ENCODE measurements at regions not wholly inside any gene's neighbourhood (a gene's known extent, or its start where the extent isn't known, plus 50 kb on each side); places are given as distances from the start of the nearest gene placed in this dataset.

GRCh38 chr3:171956181-171956683, 83.1 kb upstream of the FNDC3B start:
- no peak for FAIRE-seq

DNA sequence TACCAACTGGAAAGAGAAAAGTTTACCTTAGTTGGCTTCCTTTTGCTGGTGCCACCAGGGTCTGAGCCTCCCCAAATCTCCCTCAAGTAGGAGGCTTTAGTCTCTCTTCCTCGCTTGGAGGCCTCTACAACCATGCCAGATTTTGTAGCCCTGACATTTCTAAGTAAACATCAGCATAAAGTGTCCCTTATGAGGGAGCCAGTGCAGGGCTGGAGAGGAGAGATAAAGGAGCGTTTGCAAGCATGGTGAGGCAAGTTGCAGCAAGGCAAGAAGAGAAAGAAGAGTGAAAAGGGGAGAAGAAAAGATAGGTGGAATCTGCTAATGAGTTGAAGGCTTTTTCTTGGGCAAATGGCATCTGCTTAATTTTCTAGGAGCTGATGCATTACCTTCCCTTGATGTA, 82.7 kb upstream of the FNDC3B start:
- FAIRE-seq: no peak

DNA sequence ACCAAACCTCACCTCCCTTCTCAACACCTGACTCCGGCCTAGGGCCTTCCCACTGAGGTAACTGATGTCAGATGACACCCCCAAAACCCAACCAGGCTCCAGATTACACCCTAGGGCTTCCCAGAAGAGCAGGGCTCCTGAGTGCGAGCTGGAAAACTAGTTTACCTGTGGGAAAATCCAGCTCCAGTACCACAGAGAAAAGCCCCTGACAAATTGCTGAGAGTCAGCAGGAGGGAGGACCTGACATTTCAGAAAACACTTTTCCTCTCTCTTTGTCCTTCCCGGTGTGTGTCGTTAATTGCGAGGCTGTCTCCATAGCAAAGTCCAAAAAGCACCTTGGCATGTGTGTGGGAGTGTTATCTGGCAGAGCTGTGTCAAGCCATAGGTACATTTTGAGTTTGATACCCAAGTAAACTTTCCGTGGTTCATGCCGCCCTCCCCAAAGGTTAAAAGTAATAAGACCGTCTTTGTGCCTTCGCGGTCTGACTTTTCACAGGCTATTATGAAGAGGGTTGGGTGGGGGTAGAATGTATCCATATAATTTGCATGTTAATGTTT, 79.8 kb upstream of the FNDC3B start:
- no peak for FAIRE-seq

DNA sequence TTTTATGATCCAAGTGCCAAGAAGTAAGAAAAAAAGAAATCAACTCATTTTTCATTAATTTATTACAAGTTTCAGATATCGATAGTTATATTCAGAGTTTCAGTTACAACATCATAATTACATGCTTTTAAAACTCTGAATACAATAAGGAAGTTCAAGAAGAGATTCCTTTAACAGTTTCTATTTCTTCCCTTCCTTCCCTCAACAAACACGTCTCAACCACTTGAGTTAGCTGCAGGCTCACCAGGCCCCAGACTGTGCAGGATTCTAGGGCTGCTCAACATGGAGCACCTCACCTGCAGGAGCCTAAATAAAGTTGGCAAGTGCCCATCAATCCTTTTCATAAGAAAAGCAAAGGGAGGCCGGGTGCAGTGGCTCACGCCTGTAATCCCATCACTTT, 79.2 kb upstream of the FNDC3B start:
- FAIRE-seq: no peak

DNA sequence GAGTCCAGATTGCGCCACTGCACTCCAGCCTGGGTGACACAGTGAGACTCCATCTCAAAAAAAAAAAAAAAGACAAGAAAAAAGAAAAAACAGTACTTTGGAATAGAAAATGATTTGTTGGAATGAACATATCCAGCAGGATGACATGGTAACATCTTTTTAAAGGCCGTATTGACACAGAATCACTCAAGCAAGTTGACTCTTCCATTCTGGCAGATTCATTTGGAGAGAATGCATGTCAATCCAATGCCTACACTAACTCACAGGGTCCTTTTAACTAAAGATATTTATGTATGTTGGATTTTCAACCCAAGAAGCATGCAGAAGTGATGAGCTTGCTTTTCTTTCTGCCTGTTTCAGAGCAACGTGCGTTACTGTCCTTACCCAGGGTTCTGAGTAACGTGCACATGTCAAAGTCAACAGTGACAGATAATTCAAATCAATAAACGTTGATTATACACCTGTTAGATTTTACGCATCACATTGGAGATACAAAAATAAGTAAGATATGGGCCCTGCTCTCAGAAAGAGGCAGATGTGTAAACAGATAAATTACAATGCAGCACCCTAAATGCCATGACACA, 77.1 kb upstream of the FNDC3B start:
- FAIRE-seq: no peak

DNA sequence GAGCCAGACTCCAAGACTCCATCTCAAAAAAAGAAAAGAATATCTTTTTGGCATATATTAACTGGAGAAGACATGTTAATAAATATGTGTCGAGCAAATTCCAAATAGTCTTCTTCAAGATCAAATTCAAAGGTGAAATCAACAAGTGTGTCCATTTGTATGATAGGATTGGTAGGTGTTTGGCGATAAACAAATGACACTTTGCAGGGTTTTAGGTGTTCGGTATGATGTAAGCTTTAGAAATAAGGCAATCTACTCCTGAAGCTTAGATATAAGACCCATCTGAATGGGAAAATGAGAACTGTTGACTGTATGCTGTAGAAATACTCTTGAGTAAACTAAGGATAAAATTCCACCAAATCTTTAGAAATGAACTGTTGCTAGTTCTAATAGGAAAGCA, 75.8 kb upstream of the FNDC3B start:
- no peak for FAIRE-seq

DNA sequence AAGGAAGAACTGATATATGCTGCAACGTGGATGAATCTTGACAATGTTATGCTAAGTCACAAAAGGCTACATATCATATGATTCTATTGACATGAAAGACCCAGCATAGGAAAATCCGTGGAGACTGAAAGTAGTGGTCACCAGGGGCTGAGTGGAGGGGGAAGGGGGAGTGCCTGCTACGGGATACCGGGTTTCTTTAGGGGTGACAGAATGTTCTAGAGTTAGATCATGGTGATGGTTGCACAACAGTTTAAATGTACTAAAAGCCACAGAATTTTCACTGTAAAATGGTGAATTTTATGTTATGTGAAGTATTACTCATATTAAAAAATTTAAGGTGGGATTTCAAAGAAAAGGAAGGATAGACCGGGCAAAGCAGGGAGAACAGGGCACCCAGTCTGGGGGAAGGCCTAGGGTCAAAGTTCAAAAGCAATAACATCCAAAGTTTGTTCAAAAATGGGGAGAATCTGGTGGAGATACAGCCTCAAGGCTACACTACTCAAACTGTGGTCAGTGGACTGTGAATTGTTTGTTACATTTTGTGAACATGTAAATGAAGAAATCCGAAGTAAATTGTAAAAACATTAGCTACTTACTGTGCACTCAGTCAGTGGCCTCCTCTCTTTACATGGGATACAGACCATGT, 74.2 kb upstream of the FNDC3B start:
- no peak for FAIRE-seq

- FAIRE-seq: no peak
Measured at GRCh38 chr3:171966533-171967136, 72.7 kb upstream of the FNDC3B start.

- FAIRE-seq: no peak
Measured at GRCh38 chr3:171967137-171967783, 72.1 kb upstream of the FNDC3B start.

DNA sequence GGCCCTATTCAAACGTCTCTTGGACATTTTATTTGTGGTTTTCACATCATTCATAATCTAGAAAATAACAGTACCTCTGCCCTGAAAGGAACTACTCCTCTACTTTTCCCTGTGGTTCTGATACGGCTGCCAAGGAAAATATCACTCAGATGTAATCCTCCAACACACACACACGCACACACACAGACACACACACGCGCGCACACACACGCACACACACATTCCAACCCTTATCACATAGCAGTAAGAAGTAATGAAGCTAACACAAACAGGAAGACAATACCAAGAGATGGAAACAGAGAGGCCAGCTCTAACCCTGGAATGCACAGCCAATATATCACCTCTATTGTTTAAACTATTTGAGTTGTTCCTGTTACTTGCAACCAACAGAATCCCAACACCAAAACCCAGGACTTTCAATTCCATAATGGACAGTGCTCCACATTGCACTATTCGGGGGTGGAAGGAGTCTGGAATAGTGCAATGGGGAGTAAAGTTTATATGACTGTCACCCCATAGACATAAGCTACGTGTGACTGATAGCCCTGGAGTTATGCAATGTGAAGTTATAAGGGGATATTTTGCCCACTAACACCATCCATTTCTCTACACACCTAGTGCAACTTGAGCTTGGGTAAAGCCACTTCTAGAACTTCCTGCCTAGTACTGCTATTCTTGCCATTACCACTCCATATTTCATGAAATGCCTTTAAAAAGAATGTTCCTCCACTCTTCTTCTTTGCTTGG, 71.3 kb upstream of the FNDC3B start:
- no peak for FAIRE-seq

DNA sequence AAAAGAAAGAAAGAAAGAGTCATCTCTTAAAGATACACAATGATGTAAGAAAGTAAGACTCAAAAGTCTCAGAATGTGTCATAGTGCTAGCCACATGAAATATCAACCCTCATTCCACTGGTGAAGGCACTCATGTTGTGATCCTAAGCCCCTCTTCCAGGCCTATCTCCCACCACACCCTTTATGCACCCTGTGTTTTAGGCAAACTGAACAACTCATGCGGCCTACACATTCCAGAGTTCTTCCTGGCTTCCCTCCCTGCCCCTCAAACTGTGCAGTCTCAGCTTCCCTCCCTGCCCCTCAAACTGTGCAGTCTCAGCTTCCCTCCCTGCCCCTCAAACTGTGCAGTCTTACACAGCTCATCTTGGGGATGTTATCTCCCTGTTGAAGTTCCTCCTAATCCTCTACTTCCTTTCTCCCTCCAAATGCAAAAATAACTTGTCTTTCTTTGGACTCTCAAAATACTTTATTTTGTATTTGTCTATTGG, 69.0 kb upstream of the FNDC3B start:
- no peak for FAIRE-seq

- no peak for FAIRE-seq
Measured at GRCh38 chr3:171971919-171972514, 67.4 kb upstream of the FNDC3B start.

GRCh38 chr3:171972871-171973348, 66.5 kb upstream of the FNDC3B start:
- FAIRE-seq: no peak

DNA sequence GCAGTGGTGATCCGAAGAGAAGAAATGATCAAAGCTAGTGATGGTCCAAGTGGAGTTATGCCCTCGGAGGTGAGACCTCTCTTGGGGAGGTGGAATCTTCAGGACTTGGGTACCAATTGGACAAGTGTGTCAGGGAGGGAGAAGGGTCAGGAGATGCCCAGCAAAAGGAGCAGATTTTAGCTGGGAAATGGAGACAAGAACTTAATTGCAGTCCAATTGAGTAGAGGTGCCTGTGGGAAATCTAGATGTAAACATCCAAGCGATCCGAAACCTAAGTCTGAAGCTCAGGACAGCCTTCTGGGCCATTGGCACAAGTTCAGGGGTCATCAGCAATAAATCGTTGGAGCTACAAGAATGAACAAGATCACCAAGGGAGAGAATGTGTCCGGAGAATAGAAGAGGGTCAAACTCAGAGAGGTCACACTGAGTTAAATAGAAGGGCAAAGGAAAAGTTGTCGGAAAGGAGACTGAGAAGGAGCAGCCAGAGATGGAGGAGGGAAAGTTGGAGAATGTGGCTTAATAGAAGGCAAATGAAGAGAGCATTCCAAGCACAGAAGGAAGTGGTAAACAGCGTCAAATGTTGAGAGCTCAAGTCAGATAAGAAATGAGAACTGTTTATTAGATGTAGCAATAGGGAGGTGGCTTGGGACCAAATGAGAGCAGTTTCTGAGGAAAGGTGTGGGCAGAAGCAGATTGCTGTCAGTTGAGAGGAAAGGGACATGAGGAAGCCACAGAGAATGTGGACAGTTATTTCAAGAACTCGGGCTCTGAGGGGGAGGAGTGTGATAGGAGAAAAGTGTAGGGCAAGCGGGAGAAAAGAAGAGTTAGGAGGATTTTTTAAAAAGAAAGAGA, 64.2 kb upstream of the FNDC3B start:
- no peak for FAIRE-seq

DNA sequence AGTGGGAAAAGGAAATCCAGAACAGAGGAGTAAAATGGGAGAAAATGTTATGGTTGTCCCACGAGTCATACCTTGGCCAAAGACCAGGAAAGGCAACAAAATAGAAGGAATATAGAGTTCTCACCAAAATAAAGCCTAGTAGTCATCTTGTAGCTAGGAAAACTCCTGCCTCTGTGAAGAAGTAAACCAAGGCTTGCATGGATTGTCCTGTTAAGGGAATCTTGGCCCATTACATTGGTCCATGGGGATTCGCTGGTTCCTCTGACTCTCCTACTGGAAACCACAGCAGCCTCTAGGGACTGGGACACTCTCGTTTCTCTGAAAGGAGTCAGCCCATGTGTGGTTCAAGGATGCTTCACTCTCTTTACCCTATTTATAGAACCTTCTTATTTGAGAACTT, 62.9 kb upstream of the FNDC3B start:
- FAIRE-seq: no peak

GRCh38 chr3:171977441-171977840, 61.9 kb upstream of the FNDC3B start:
- FAIRE-seq: no peak

- FAIRE-seq: no peak
Measured at GRCh38 chr3:171977860-171978259, 61.5 kb upstream of the FNDC3B start.

- FAIRE-seq: no peak
Measured at GRCh38 chr3:171978390-171978789, 61.0 kb upstream of the FNDC3B start.

GRCh38 chr3:171979081-171979480, 60.3 kb upstream of the FNDC3B start:
- FAIRE-seq: no peak

GRCh38 chr3:171980578-171981270, 58.7 kb upstream of the FNDC3B start:
- no peak for FAIRE-seq

GRCh38 chr3:171981271-171981605, 58.1 kb upstream of the FNDC3B start:
- FAIRE-seq: no peak

Measured in colon (tissue), 2 donors.